Lung (tissue), 11 donors: ENCODE measurements at regions not wholly inside any gene's neighbourhood (a gene's known extent, or its start where the extent isn't known, plus 50 kb on each side); places are given as distances from the start of the nearest gene placed in this dataset.

Source experiments
- ATAC-seq: fragments of 200-7000 bp; cut with Tn5 transposase; one replicate; pipeline ENCODE4 v1.9.1; 2020; ENCODE audit warnings: moderate number of reproducible peaks; ENCODE audit not compliant: insufficient read depth, low FRiP score
- DNase-seq, 3 donors: peaks; one replicate each; pipeline ENCODE4 v3.0.0-alpha.2; 2013 to 2017
- H3K27ac ChIP-seq, 2 donors: one replicate each; pipeline ENCODE4 v1.5.1; 2013; ENCODE audit warnings: mild to moderate bottlenecking in 2 of 2, moderate library complexity in 2 of 2, control low read depth in 1 of 2, inconsistent platforms in 1 of 2, low read depth in 1 of 2, low read length in 1 of 2
- H3K27me3 ChIP-seq, 3 donors: one replicate each; pipeline ENCODE4 v1.5.1; 2013; ENCODE audit warnings: low read length in 2 of 3; ENCODE audit not compliant: control insufficient read depth in 3 of 3, insufficient read depth in 3 of 3
- H3K36me3 ChIP-seq, 4 donors: one replicate each; pipeline ENCODE4 v1.5.1; 2013; ENCODE audit warnings: low read length in 4 of 4, mild to moderate bottlenecking in 1 of 4, moderate library complexity in 1 of 4; ENCODE audit not compliant: control insufficient read depth in 4 of 4, insufficient read depth in 4 of 4
- H3K4me1 ChIP-seq, 5 donors: one replicate each; pipeline ENCODE4 v1.5.1; 2013; ENCODE audit warnings: low read length in 5 of 5, mild to moderate bottlenecking in 2 of 5, moderate library complexity in 1 of 5; ENCODE audit not compliant: control insufficient read depth in 5 of 5, insufficient read depth in 5 of 5
- H3K4me3 ChIP-seq: one replicate; pipeline ENCODE4 v1.5.1; 2013; ENCODE audit warnings: mild to moderate bottlenecking, control low read depth, moderate library complexity
- H3K9ac ChIP-seq, 2 donors: one replicate each; pipeline ENCODE4 v1.5.1; 2013; ENCODE audit warnings: low read length in 2 of 2, control low read depth in 1 of 2; ENCODE audit not compliant: insufficient read depth in 1 of 2
- H3K9me3 ChIP-seq, 4 donors: one replicate each; pipeline ENCODE4 v1.5.1; 2013; ENCODE audit warnings: low read length in 3 of 4, mild to moderate bottlenecking in 1 of 4, moderate library complexity in 1 of 4; ENCODE audit not compliant: control insufficient read depth in 4 of 4, insufficient read depth in 3 of 4
- CTCF ChIP-seq: IDR thresholded peaks from 2 replicates; pipeline ENCODE4 v1.5.1; 2012; ENCODE audit warnings: mild to moderate bottlenecking; ENCODE audit errors: control extremely low read depth, extremely low read depth
- WGBS, 2 donors: extraction: QIAGEN DNeasy Blood & Tissue Kit; methylation state at CpG; one replicate each; pipeline ENCODE4 v1.1.7; 2013; 5-methylcytosine and 5-hydroxymethylcytosine counted together
- donor health status: control.
- donor health status: control.
- donor health status: Bipolar disorder and iron deficiency.
- donor health status: healthy.
- donor health status: DM: yes; HTN: yes; CAD: no.

DNA sequence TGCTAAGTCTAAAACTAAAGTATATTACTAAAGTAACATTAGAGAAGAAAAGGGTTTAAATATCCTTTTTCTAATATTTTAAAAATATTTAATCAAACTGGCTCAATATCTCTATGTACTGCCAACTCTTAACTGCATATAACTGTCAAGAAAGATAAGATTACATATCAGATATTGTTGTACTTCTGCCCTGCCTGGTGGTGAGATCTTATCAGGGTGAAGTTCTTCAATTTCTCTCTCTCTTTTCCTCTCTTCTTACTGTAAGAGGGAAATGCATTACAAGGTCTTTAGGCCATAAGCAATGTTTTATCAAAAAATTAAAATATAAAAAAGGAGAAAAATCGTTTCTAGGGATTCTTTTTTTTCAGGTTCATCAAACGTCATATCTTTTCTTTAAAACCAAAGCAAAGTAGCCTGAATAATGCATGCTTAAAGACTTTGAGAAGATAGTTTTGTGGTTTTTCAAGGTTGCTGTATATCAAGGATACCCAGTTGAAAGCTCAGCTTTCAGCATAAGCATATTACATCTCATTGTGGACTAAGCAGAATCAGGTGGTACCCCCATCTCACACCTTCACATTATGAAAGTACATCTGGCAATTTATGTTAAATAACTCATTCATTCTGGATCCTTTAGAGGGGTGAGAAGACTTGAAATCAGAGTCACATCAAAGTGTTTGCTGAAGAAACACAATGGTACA is 1625.7 kb upstream of the SLC10A2 start:
- ATAC-seq (no peak), DNase-seq (no peak)
- H3K27ac ChIP-seq: no peak overlapping the region
- no peaks in the 10 kb centered on the region for H3K36me3 ChIP-seq
- TF ChIP-seq CTCF: no peak
- H3K9me3 ChIP-seq: no peaks in the 10 kb centered on the region
- no peak overlapping the region for H3K4me3 ChIP-seq
- no peaks in the 10 kb centered on the region for H3K4me1 ChIP-seq
- H3K9ac ChIP-seq: no peak overlapping the region
- no peaks in the 10 kb centered on the region for H3K27me3 ChIP-seq
- WGBS, 2 donors: 17 to 45% methylated on average over 2 of the region's 2 CpGs

DNA sequence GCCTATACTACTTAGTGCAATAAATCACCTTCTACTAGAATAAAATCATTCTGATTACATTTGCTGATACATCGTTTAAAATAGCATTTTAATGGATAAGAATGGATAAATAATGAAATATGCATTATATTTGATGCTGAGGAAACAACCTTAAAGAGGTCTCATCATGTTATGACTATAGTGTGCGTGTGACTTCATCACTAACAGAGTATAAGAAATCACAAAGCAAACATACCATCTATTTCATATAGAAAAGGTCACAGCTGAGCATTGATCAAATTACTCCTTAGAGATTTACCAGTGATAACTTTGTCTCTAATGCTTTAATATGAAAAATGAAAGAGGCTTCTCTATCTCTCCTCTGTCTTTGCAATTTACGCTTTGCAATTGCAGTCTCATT is 1620.3 kb upstream of the SLC10A2 start:
- Histone ChIP-seq H3K9ac (no peak overlapping the region), H3K9me3 (no peaks in the 10 kb centered on the region), H3K27ac (no peak overlapping the region), H3K4me1 (no peaks in the 10 kb centered on the region), H3K36me3 (no peaks in the 10 kb centered on the region), H3K4me3 (no peak overlapping the region), H3K27me3 (no peaks in the 10 kb centered on the region)
- 80 to 86% methylated on average over 3 of the region's 3 CpGs for WGBS, 2 donors
- DNase-seq (no peak), ATAC-seq (no peak)
- no peak for TF ChIP-seq CTCF

- Histone ChIP-seq H3K4me3 (no peak overlapping the region), H3K9me3 (no peaks in the 10 kb centered on the region), H3K27ac (no peak overlapping the region), H3K27me3 (no peaks in the 10 kb centered on the region), H3K9ac (no peak overlapping the region), H3K4me1 (no peaks in the 10 kb centered on the region), H3K36me3 (no peaks in the 10 kb centered on the region)
- ATAC-seq: no peak
- peak in 1 of 3 donors; percentile 3 for DNase-seq
- no peak for TF ChIP-seq CTCF
These were observed 1617.6 kb upstream of the SLC10A2 start for GRCh38 chr13:104683789-104684188.

- Histone ChIP-seq H3K27me3 (no peaks in the 10 kb centered on the region), H3K9me3 (no peaks in the 10 kb centered on the region), H3K4me3 (no peak overlapping the region), H3K36me3 (no peaks in the 10 kb centered on the region), H3K9ac (no peak overlapping the region), H3K4me1 (no peaks in the 10 kb centered on the region), H3K27ac (no peak overlapping the region)
- DNase-seq (no peak), ATAC-seq (no peak)
- no peak for TF ChIP-seq CTCF
- 89 to 96% methylated on average over 5 of the region's 5 CpGs for WGBS, 2 donors
These were observed 1611.9 kb upstream of the SLC10A2 start for GRCh38 chr13:104678161-104678560.
